Mucosa of rectum (tissue), 2 donors: ENCODE measurements at regions not wholly inside any gene's neighbourhood (a gene's known extent, or its start where the extent isn't known, plus 50 kb on each side); places are given as distances from the start of the nearest gene placed in this dataset.
"Not testable (repeated sequence)": the region's sequence is repeated elsewhere in the genome, so short reads cannot be mapped to it uniquely, and the experiment has no call there.

ENCODE experiments used
- H3K27ac ChIP-seq, 2 donors: one replicate each; pipeline ENCODE4 v1.7.0; 2013; ENCODE audit warnings: inconsistent platforms in 2 of 2, low read depth in 2 of 2, low read length in 2 of 2
- H3K27me3 ChIP-seq, 2 donors: one replicate each; pipeline ENCODE4 v1.7.0; 2013; ENCODE audit warnings: low read length in 2 of 2; ENCODE audit not compliant: control insufficient read depth in 2 of 2, insufficient read depth in 2 of 2
- H3K36me3 ChIP-seq, 2 donors: one replicate each; pipeline ENCODE4 v1.7.0; 2013; ENCODE audit warnings: low read length in 2 of 2; ENCODE audit not compliant: control insufficient read depth in 2 of 2, insufficient read depth in 2 of 2
- H3K4me1 ChIP-seq, 2 donors: one replicate each; pipeline ENCODE4 v1.7.0; 2013; ENCODE audit warnings: low read length in 2 of 2, mild to moderate bottlenecking in 1 of 2; ENCODE audit not compliant: control insufficient read depth in 2 of 2, insufficient read depth in 2 of 2
- H3K4me3 ChIP-seq, 2 donors: one replicate each; pipeline ENCODE4 v1.7.0; 2013; ENCODE audit warnings: low read length in 2 of 2
- H3K9ac ChIP-seq, 2 donors: one replicate each; pipeline ENCODE4 v1.7.0; 2013; ENCODE audit warnings: low read length in 2 of 2, low read depth in 1 of 2, mild to moderate bottlenecking in 1 of 2
- H3K9me3 ChIP-seq, 2 donors: one replicate each; pipeline ENCODE4 v1.7.0; 2013; ENCODE audit warnings: low read length in 2 of 2; ENCODE audit not compliant: control insufficient read depth in 2 of 2
- donor health status: healthy.
- donor health status: Normal muscosa, but diverticular disease.

GRCh38 chr1:38488162-38488898 lies 371.2 kb downstream of the RRAGC start:
- no peaks in the 10 kb centered on the region for H3K4me1 ChIP-seq
- peaks cover 0 to 3% of the 10 kb centered on the region in 2 donors for H3K27me3 ChIP-seq
- H3K9ac ChIP-seq = no peak overlapping the region
- no peak overlapping the region for H3K27ac ChIP-seq
- H3K9me3 ChIP-seq = no peaks in the 10 kb centered on the region
- H3K36me3 ChIP-seq = no peaks in the 10 kb centered on the region
- H3K4me3 ChIP-seq = no peak overlapping the region

- Histone ChIP-seq H3K36me3 (no peaks in the 10 kb centered on the region), H3K27me3 (no peaks in the 10 kb centered on the region), H3K9me3 (no peaks in the 10 kb centered on the region), H3K4me1 (no peaks in the 10 kb centered on the region), H3K27ac (no peak overlapping the region), H3K9ac (no peak overlapping the region), H3K4me3 (no peak overlapping the region)
Measured at GRCh38 chr1:38487396-38487795, 372.2 kb downstream of the RRAGC start.

GRCh38 chr1:38486085-38486484 lies 373.5 kb downstream of the RRAGC start:
- H3K27me3 ChIP-seq = no peaks in the 10 kb centered on the region
- no peaks in the 10 kb centered on the region for H3K9me3 ChIP-seq

GRCh38 chr1:38481871-38482826 lies 377.4 kb downstream of the RRAGC start:
- Histone ChIP-seq H3K4me1 (no peaks in the 10 kb centered on the region), H3K36me3 (no peaks in the 10 kb centered on the region), H3K4me3 (no peak overlapping the region), H3K27me3 (peaks cover 2 to 4% of the 10 kb centered on the region in 2 donors), H3K9me3 (no peaks in the 10 kb centered on the region), H3K27ac (no peak overlapping the region), H3K9ac (no peak overlapping the region)

More at GRCh38 chr1:38486085-38486484, 373.5 kb downstream of the RRAGC start:
- Histone ChIP-seq H3K4me1 (no peaks in the 10 kb centered on the region), H3K27ac (no peak overlapping the region), H3K9ac (no peak overlapping the region), H3K4me3 (no peak overlapping the region), H3K36me3 (no peaks in the 10 kb centered on the region)

GRCh38 chr1:38479662-38480061 lies 379.9 kb downstream of the RRAGC start:
- not testable (repeated sequence) for H3K9me3 ChIP-seq, H3K4me1 ChIP-seq, H3K9ac ChIP-seq, H3K36me3 ChIP-seq, H3K27ac ChIP-seq, H3K4me3 ChIP-seq
- H3K27me3 ChIP-seq = peaks cover 6 to 13% of the 10 kb centered on the region in 2 donors

GRCh38 chr1:38477811-38478210 lies 381.8 kb downstream of the RRAGC start:
- H3K36me3 ChIP-seq = no peaks in the 10 kb centered on the region
- H3K27me3 ChIP-seq = peaks cover 6 to 13% of the 10 kb centered on the region in 2 donors

GRCh38 chr1:38476850-38477178 lies 382.8 kb downstream of the RRAGC start:
- peaks cover 6 to 13% of the 10 kb centered on the region in 2 donors for H3K27me3 ChIP-seq
- no peak overlapping the region for H3K4me3 ChIP-seq
- no peaks in the 10 kb centered on the region for H3K36me3 ChIP-seq
- H3K27ac ChIP-seq = no peak overlapping the region
- H3K9ac ChIP-seq = no peak overlapping the region
- no peaks in the 10 kb centered on the region for H3K9me3 ChIP-seq
- no peaks in the 10 kb centered on the region for H3K4me1 ChIP-seq

More at GRCh38 chr1:38477811-38478210, 381.8 kb downstream of the RRAGC start:
- no peak overlapping the region for H3K27ac ChIP-seq
- no peaks in the 10 kb centered on the region for H3K4me1 ChIP-seq
- no peak overlapping the region for H3K9ac ChIP-seq
- H3K4me3 ChIP-seq = no peak overlapping the region
- no peaks in the 10 kb centered on the region for H3K9me3 ChIP-seq

GRCh38 chr1:38476111-38476849 lies 383.3 kb downstream of the RRAGC start:
- peaks cover 6 to 13% of the 10 kb centered on the region in 2 donors for H3K27me3 ChIP-seq
- H3K9me3 ChIP-seq = no peaks in the 10 kb centered on the region
- no peak overlapping the region for H3K9ac ChIP-seq
- H3K4me1 ChIP-seq = no peaks in the 10 kb centered on the region
- H3K36me3 ChIP-seq = no peaks in the 10 kb centered on the region
- H3K4me3 ChIP-seq = no peak overlapping the region
- peak overlapping the region; percentile 37 to 45 for H3K27ac ChIP-seq

GRCh38 chr1:38475624-38476005 lies 384.0 kb downstream of the RRAGC start:
- Histone ChIP-seq H3K36me3 (no peaks in the 10 kb centered on the region), H3K9ac (no peak overlapping the region), H3K9me3 (no peaks in the 10 kb centered on the region), H3K27me3 (peaks cover 6 to 13% of the 10 kb centered on the region in 2 donors), H3K27ac (peak overlapping the region; percentile 37 to 45), H3K4me1 (no peaks in the 10 kb centered on the region), H3K4me3 (no peak overlapping the region)
